RWPE2 (cell line): ENCODE measurements at regions not wholly inside any gene's neighbourhood (a gene's known extent, or its start where the extent isn't known, plus 50 kb on each side); places are given as distances from the start of the nearest gene placed in this dataset.

ENCODE experiments used
- ATAC-seq: fragments of 200-7000 bp; cut with Tn5 transposase; 3 replicates; pipeline ENCODE4 v1.9.1; 2021; ENCODE audit warnings: low read depth
- DNase-seq: peaks from one replicate; pipeline ENCODE4 v3.0.0-alpha.2; 2020; ENCODE audit warnings: low spot score
- H3K27ac ChIP-seq: fragments of 450-650 bp; 2 replicates; pipeline ENCODE4 v1.5.1; 2017; ENCODE audit warnings: mild to moderate bottlenecking; ENCODE audit not compliant: poor library complexity, severe bottlenecking
- H3K27me3 ChIP-seq: fragments of 250-450 bp; sonication (Bioruptor Pico); 2 replicates; pipeline ENCODE4 v1.5.1; 2021; ENCODE audit warnings: mild to moderate bottlenecking, moderate library complexity; ENCODE audit not compliant: insufficient read depth, poor library complexity, severe bottlenecking
- H3K36me3 ChIP-seq: fragments of 250-450 bp; sonication (Bioruptor Pico); 2 replicates; pipeline ENCODE4 v1.5.1; 2020; ENCODE audit warnings: low read depth, mild to moderate bottlenecking, moderate library complexity
- H3K4me1 ChIP-seq: fragments of 250-450 bp; sonication (Bioruptor Pico); 2 replicates; pipeline ENCODE4 v1.5.1; 2021; ENCODE audit warnings: mild to moderate bottlenecking, moderate library complexity; ENCODE audit not compliant: insufficient read depth, poor library complexity, severe bottlenecking
- H3K4me3 ChIP-seq: fragments of 250-450 bp; sonication (Bioruptor Pico); 2 replicates; pipeline ENCODE4 v1.5.1; 2021; ENCODE audit warnings: mild to moderate bottlenecking, moderate library complexity; ENCODE audit not compliant: severe bottlenecking
- H3K9me3 ChIP-seq: fragments of 250-450 bp; sonication (Bioruptor Pico); 2 replicates; pipeline ENCODE4 v1.5.1; 2021; ENCODE audit warnings: mild to moderate bottlenecking, moderate library complexity; ENCODE audit not compliant: severe bottlenecking
- TF ChIP-seq, protein P1 (sequence below): fragments of 450-650 bp; IDR thresholded peaks from one replicate; pipeline ENCODE4 v1.5.1; 2017; ENCODE audit warnings: mild to moderate bottlenecking, moderate library complexity; ENCODE audit not compliant: poor library complexity, severe bottlenecking

- Histone ChIP-seq H3K9me3 (no peaks in the 10 kb centered on the region), H3K27ac (no peak overlapping the region), H3K27me3 (no peaks in the 10 kb centered on the region), H3K4me3 (no peak overlapping the region), H3K36me3 (no peaks in the 10 kb centered on the region), H3K4me1 (no peaks in the 10 kb centered on the region)
- DNase-seq (no peak), ATAC-seq (peak; percentile 35; the same call in 1 of the 3 replicates)
- TF ChIP-seq, protein P1, sequence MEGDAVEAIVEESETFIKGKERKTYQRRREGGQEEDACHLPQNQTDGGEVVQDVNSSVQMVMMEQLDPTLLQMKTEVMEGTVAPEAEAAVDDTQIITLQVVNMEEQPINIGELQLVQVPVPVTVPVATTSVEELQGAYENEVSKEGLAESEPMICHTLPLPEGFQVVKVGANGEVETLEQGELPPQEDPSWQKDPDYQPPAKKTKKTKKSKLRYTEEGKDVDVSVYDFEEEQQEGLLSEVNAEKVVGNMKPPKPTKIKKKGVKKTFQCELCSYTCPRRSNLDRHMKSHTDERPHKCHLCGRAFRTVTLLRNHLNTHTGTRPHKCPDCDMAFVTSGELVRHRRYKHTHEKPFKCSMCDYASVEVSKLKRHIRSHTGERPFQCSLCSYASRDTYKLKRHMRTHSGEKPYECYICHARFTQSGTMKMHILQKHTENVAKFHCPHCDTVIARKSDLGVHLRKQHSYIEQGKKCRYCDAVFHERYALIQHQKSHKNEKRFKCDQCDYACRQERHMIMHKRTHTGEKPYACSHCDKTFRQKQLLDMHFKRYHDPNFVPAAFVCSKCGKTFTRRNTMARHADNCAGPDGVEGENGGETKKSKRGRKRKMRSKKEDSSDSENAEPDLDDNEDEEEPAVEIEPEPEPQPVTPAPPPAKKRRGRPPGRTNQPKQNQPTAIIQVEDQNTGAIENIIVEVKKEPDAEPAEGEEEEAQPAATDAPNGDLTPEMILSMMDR = no peak
These were observed 227.6 kb upstream of the MME start for GRCh38 chr3:154852515-154852914.

DNA sequence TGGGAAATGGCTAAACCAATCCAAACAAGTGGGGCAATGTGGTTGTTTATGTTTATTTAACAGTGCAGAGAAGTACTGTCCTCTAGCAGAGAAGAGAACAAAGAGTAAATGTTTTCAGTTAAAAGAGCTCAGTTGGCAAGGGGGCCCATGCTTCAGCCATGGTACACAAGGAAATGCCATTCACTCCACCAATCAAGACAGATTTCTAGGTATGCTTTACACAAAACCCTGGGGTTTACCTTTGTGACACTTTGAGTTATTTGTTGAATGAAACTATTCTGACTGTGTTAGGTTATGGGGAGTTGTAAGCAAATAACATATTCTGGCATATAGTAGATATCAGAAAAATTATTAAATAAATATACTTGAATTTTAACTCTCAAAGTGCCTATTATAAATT, 228.5 kb upstream of the MME start:
- TF ChIP-seq, protein P1 = no peak
- ATAC-seq = no peak
- no peaks in the 10 kb centered on the region for H3K36me3 ChIP-seq

GRCh38 chr3:154850921-154851320, 229.2 kb upstream of the MME start:
- Histone ChIP-seq H3K27me3 (no peaks in the 10 kb centered on the region), H3K9me3 (no peaks in the 10 kb centered on the region), H3K4me3 (no peak overlapping the region), H3K27ac (no peak overlapping the region), H3K36me3 (no peaks in the 10 kb centered on the region), H3K4me1 (no peaks in the 10 kb centered on the region)
- ATAC-seq (no peak), DNase-seq (no peak)
- TF ChIP-seq, protein P1 = no peak

More for the DNA sequence above, 228.5 kb upstream of the MME start:
- no peak overlapping the region for H3K27ac ChIP-seq
- H3K4me1 ChIP-seq = no peaks in the 10 kb centered on the region
- no peaks in the 10 kb centered on the region for H3K9me3 ChIP-seq
- no peaks in the 10 kb centered on the region for H3K27me3 ChIP-seq
- no peak for DNase-seq
- H3K4me3 ChIP-seq = no peak overlapping the region

GRCh38 chr3:154849408-154849807, 230.7 kb upstream of the MME start:
- no peak for DNase-seq
- Histone ChIP-seq H3K4me3 (no peak overlapping the region), H3K27ac (no peak overlapping the region), H3K36me3 (no peaks in the 10 kb centered on the region), H3K27me3 (no peaks in the 10 kb centered on the region), H3K9me3 (no peaks in the 10 kb centered on the region), H3K4me1 (no peaks in the 10 kb centered on the region)
- no peak for ATAC-seq
- TF ChIP-seq, protein P1 = no peak

DNA sequence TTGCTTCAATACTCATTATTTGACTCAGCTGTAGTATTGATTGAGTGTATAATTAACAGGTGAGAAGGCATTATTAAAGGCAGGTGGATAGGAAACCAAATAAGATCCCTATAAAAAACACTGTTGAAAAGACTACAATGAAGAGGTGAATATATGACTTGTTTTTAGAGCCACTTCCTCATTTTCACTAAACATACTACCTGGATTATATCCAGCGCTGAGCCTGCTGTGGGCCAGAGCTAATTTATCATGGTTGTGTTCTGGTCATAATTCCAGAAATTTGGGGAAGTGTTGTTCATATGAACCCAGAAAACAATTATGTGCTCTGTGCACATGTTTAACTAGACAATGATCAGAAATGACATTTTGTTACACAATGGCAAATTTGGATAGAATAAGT, 235.3 kb upstream of the MME start:
- ATAC-seq = no peak
- no peaks in the 10 kb centered on the region for H3K27me3 ChIP-seq
- TF ChIP-seq, protein P1 = no peak
- no peak overlapping the region for H3K27ac ChIP-seq
- DNase-seq = no peak
- no peaks in the 10 kb centered on the region for H3K4me1 ChIP-seq
- no peaks in the 10 kb centered on the region for H3K9me3 ChIP-seq
- H3K4me3 ChIP-seq = no peak overlapping the region
- no peaks in the 10 kb centered on the region for H3K36me3 ChIP-seq
